GM21723 (cell line): ENCODE measurements at regions not wholly inside any gene's neighbourhood (a gene's known extent, or its start where the extent isn't known, plus 50 kb on each side); places are given as distances from the start of the nearest gene placed in this dataset.
A peak's percentile ranks its signal among the peaks of the same experiment; 100 is the strongest.
"Not testable (repeated sequence)": the region's sequence is repeated elsewhere in the genome, so short reads cannot be mapped to it uniquely, and the experiment has no call there.

Experiments used
- ATAC-seq: cut with Tn5 transposase; IDR thresholded peaks from one replicate; pipeline ENCODE4 v1.9.1; 2021; ENCODE audit warnings: mild to moderate bottlenecking, moderate library complexity; ENCODE audit not compliant: unreplicated experiment

DNA sequence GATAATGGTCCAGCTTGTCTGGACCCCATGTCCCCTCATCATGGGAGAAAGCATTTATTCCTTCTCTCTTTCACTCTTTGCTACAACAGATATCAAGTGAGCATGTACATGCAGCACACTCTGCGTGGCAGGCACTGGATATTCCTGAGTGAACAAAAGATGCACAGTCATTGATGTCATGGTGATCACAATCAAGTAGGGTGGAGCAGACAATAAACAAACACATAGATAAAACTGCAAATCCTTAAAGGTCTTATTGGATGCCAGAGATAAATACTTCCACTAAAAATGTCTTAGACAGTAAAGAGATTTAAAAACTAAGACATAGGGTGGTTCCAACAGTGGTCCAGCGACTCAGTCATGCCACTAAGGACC lies 178.0 kb downstream of the ZC3H11B start:
- ATAC-seq = no peak

GRCh38 chr1:219434285-219434922 lies 178.5 kb downstream of the ZC3H11B start:
- no peak for ATAC-seq

DNA sequence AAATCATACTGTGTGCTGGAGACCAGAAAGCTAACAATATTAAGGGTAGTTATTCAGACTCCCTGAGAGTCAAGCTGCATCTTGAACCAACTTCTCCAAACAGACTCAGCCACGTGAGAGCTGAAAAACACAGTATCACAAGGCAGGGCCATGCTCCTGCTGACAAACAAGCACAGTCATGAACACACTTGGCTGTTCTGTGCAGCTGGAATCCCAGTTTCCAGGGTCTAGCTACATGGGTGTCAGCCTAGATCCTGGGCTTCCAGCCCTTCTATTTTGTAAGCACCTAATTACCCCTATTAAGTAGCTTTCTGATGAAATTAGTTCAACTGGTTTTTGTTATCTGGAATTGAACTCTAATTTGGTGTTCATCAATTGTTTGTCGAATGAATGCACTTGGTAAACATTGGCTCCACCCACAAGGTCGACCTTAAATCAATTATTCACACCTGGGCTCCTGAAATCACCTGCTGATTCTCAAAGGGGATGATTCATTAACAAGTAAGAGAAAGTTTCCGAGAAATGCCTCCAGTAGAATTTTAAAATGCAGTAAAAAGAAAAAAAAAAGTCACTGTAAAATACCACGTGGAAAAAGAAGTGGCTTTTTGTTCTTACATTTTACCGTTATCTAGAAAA lies 179.3 kb downstream of the ZC3H11B start:
- ATAC-seq = no peak

GRCh38 chr1:219433001-219433400 lies 179.9 kb downstream of the ZC3H11B start:
- no peak for ATAC-seq

DNA sequence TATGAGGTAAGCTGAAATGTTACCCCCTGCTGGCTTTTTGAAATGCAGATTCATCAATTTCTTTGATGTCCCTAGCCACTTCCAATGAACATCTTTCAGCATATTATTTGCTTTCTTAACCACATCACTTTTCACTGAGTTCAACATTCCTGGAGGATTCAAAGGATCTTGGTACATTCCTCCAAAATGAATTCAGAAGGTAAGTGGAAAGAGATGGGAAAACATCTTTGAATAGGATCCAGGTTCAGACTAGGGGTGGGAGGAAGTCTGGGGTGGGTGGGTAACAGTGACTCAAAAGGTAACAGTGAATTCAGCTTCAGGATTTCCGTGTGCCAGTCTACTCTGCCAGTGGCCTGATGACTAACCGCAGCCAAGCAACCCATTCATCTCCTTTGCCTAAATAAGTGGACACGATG lies 180.7 kb downstream of the ZC3H11B start:
- ATAC-seq = no peak

DNA sequence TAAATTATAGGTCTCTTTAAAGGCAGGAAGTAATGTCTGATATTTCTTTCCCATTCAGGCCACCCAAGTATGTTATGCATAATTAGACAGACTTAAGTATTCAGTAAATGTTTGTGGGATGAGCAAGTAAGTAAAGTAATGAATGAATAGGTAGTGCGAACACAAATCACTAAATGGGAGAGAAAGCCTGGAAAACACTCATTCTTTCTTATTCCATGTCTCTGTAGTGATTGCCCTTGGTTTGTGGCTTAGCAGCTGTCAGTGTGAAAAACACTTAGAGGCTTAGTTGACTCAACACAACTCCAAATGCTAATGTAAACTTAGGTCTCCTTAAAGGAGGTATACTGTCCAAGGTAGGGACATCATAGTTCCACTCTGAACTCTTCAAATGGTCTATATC lies 182.5 kb downstream of the ZC3H11B start:
- no peak for ATAC-seq

DNA sequence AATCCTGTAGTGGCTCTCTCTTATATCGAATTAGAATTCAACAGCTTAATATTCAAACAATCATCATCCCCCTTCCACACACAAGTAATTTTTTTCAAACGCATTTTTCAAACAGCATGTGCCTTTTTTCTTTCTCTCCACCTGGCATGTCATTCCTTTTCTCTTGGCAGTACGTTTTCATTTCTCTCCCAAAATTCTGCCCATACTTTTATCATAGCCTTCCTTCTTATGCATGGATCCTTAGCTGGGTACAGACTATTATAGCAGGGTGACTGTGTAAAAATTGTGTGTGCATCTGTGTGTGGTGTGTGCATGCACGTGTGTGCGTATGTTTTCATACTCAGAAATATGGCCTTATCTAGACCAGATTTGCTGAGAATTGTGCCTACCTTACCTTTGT lies 184.3 kb downstream of the ZC3H11B start:
- ATAC-seq = no peak

DNA sequence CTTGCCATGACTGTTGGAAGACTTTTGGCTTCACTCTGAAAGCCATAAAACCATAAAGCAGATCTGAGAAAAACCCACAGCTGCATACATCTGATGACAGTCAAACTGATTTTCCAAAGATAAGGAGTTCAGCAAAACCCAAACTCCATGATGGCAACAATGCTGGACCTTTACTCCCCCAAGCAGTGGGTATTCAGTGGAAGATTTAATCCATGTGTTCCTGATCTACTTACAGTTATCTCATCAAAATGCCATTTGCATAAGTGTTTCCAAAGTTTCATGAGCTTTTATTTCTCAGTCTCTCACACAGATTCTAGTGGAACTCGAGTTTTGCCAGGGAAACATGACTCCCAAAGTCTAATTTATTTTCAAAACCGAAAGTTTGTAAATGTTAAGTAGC lies 184.9 kb downstream of the ZC3H11B start:
- ATAC-seq = no peak

DNA sequence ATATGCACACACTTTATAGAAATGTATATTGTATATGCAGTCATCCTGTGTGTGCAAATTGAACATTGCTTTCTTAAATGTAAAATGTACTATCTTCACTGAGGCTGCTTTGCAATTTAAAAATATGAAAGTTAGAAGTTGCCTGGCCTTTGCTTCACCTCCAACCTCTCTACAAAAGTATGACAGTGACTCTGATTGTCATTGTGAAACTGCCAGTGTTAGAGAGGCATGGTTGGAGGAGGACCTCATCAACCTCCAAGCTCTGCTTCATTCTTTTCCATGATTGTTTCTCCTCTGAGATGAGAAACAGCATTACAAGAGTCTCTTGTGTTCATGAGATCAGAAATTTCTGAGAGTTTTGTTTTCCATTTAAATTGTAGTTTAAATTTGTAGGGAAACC lies 185.5 kb downstream of the ZC3H11B start:
- ATAC-seq = peak; percentile 65

GRCh38 chr1:219422811-219423598 lies 189.9 kb downstream of the ZC3H11B start:
- peak; percentile 44 for ATAC-seq

DNA sequence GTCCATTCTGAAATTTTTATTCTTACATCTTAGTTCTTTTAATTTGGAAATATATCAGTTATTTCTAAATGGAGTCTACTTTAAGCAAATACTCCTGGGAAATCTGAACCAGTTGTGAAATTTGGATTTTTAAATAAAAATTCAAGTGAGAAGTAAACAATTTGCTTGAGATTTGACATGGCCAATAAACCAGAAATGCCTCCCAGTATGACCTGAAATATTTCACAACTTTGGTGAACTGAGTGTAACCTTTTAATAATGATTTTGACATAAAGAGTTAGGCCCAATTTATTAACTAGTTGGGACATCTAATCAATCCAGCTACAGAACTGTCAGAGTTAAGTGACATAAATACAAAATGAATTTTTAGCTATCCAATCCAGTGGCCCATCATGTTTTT lies 192.0 kb downstream of the ZC3H11B start:
- no peak for ATAC-seq

DNA sequence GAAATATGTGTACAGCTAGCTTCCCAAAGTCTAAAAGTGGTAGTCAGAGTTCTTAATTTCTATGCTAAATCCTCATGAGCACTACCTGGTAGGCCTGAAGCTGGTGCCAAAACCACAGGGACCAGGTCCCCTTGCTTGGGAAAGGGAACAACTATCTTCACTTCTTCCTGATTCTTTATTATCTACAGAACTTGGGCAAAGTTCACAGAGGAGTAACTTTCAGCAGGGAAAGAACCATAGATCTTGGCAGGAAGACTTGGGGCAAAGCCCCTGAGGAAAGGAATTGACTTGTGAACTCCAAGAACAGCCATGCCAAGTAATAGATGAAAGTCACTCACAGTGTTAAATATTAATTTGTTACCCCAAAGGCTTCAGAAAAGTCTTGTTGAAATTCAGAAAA lies 193.0 kb downstream of the ZC3H11B start:
- ATAC-seq = no peak

DNA sequence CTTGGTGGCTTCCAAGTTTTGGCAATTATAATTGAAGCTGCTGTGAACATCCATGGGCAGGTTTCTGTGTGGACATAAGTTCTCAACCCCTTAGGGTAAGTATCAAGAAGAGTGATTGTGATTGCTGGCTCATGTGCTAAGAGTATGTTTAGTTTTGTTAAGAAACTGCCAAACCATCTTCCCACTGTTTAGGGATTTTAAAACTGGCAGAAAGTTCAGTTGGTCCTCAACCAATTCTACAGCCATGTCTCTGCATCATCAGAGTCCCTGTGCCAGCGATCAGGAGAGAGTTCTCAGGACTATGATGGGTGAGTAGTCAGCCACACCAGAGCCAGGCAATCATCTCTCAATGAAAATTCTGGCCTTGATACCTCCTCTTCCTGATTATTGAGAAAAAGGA lies 193.8 kb downstream of the ZC3H11B start:
- ATAC-seq = no peak

DNA sequence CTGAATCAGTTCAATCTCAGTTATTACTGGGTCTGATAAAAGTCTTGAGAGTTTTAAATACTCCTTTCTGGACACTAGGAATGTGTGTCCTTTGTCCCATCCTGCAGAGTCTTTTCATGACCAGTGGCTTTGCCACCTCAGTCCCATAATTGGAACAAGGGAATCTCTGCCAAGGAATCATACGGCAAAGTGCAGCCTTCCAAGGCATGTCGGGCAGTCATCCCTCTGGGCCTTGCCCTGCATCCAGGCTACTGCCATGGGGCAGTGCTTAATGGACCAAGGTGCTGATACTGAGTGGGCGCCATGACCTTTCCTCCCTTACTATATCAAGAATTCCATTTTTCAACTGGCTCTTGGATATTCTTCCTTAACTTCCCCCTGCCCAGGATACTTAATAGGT lies 195.3 kb downstream of the ZC3H11B start:
- ATAC-seq = no peak

DNA sequence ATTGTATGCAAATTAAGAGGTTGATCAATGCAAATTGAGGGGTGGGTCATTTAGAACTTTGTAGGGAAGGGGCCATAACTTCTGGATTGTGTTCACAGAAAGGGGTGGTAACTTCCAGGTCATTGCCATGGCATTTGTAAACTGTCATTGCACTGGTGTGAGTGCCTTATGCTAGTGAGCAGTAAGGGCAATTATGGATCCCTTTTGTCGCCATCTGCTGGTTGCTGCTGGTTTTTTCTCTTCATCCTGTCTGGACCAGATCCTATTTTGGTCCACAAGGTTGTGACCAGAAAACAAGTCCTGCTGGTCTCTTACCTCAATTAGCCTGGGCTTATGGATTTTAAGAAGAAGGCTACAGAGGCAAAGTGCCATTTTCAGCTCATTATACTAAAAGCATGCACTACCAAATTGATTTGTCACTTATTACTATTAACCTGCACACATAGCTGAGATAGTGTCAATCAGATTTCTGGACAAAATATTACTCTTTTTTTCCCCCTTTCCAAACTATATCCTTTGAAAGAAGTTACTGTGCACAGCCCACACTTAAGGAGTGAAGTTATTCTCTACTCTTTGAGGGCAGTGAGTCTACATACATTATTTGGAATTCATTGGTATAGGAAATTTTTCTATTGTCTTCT lies 196.2 kb downstream of the ZC3H11B start:
- peak; percentile 94 for ATAC-seq

DNA sequence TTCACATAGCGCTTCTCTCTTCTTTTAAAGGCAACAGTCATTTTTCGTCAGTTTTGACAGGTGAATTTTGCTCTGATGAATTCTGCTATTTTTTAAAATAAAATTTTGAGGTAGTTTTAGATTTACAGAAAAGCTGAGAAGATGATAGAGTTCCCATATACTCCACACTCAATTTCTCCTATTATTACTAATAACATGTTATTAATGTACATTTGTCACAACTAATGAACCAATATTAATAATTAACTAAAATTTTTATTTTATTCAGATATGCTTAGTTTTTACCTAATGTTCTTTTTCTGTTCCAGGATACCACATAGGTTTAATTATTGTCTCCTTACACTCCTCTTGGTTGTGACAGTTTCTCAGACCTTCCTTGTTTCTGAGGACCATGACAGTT lies 197.0 kb downstream of the ZC3H11B start:
- no peak for ATAC-seq

DNA sequence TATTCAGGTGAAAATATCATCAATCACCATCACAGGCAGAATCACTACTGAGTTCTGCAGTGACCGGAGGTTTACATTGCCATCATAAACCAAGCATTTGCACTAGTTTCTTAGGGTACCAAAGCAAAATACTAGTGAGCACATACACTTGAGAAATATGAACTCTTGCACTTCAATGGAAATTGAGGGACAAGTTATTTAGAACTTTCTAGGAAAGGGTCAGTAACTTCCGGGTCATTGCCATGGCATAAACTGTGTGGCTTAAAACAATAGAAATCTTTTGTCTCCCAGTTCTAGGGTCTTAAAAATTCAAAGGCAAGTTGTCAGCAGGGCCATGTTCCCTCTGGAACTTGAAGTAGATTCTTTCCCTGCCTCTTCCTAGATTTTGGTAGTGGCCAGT lies 197.5 kb downstream of the ZC3H11B start:
- ATAC-seq = no peak

DNA sequence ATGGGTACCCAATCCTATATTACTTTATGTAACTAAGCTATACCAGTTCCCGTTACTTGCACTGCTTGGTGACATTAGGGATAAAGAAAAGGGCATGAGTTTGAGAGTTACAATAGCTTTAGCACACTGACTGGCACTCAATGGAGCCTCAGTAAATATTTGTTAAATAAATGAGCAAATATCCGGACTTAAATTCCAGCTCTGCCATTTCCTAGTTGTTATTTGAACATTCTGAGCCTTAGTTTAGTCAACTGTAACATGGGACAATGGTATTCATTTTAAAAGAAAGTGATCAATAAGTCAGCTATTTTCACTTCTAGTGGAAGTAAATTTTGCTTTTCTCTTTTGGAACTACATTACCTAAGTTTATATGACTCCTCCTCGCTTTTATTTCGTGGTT lies 198.7 kb downstream of the ZC3H11B start:
- ATAC-seq = no peak

DNA sequence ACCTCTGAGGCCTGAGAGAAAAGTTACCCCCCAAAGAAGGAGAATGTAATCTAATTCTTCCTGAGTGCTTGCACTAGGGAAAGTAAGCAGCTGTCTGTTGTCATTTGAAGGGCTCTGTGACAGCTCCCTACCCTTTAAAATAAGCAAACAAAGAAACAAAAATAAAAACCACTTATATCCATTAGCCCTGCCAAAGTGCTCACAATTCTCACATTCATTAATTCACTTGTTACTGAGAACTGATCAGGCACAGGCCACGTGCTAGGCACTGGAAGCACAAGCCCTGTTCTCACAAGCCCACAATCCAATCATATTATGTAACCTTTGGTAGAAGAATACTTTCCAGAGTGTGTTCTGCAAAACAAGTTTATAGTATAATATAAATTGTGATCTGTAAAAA lies 199.4 kb downstream of the ZC3H11B start:
- no peak for ATAC-seq

DNA sequence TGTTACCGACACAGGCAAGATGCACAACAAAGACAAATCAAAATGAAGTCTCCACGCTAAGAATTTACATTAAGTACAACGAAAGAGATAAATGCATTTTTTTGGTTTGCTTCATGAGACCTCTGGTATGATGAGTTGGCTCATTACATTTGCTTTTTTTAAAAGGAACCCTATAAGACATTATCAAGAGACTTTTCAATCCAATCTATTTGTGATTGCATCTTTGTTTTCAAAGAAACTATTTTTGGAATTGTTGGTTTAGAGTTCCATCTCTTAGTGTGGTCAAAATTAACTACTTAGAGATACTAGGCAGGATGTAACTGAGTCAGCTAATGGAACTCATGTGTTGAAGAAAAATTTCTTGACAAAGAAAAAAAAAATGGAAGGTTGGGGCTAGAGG lies 200.1 kb downstream of the ZC3H11B start:
- ATAC-seq = no peak

GRCh38 chr1:219410721-219411120 lies 202.2 kb downstream of the ZC3H11B start:
- not testable (repeated sequence) for ATAC-seq
